Trophoblast cell (in vitro differentiated cells and primary cell): ENCODE measurements at regions not wholly inside any gene's neighbourhood (a gene's known extent, or its start where the extent isn't known, plus 50 kb on each side); places are given as distances from the start of the nearest gene placed in this dataset.

Experiments
- DNase-seq, 2 donors: peaks; one replicate each; pipeline ENCODE4 v3.0.0-alpha.2; 2016
- H2AFZ ChIP-seq: 2 replicates; pipeline ENCODE4 v1.6.1; 2013; ENCODE audit warnings: low read length, moderate library complexity, mild to moderate bottlenecking; ENCODE audit not compliant: insufficient read depth, poor library complexity
- H2AK5ac ChIP-seq: 2 replicates; pipeline ENCODE4 v1.6.1; 2013; ENCODE audit warnings: mild to moderate bottlenecking, low read length
- H2BK120ac ChIP-seq: 2 replicates; pipeline ENCODE4 v1.6.1; 2013; ENCODE audit warnings: low read length, mild to moderate bottlenecking, moderate library complexity; ENCODE audit not compliant: insufficient read depth, poor library complexity
- H2BK12ac ChIP-seq: 2 replicates; pipeline ENCODE4 v1.6.1; 2013; ENCODE audit warnings: mild to moderate bottlenecking, low read length, moderate library complexity
- H2BK5ac ChIP-seq: 2 replicates; pipeline ENCODE4 v1.6.1; 2013; ENCODE audit warnings: low read length, low read depth, moderate library complexity, mild to moderate bottlenecking; ENCODE audit not compliant: poor library complexity
- H3K14ac ChIP-seq: 2 replicates; pipeline ENCODE4 v1.6.1; 2013; ENCODE audit warnings: mild to moderate bottlenecking, low read length
- H3K18ac ChIP-seq: 2 replicates; pipeline ENCODE4 v1.6.1; 2013; ENCODE audit warnings: mild to moderate bottlenecking, low read length
- H3K23ac ChIP-seq: 2 replicates; pipeline ENCODE4 v1.6.1; 2013; ENCODE audit warnings: low read length
- H3K27ac ChIP-seq: 2 replicates; pipeline ENCODE4 v1.5.1; 2013; ENCODE audit warnings: low read depth, mild to moderate bottlenecking, inconsistent platforms, low read length, moderate library complexity
- H3K27me3 ChIP-seq: 2 replicates; pipeline ENCODE4 v1.6.1; 2013; ENCODE audit warnings: inconsistent platforms, mild to moderate bottlenecking, low read length, moderate library complexity; ENCODE audit not compliant: insufficient read depth
- H3K36me3 ChIP-seq, 2 experiments: 1 replicate in 1 of 2; 2 replicates in 1 of 2; pipeline ENCODE4 v1.6.1; 2013; ENCODE audit warnings: low read length in 2 of 2, mild to moderate bottlenecking in 2 of 2, moderate library complexity in 1 of 2; ENCODE audit not compliant: insufficient read depth in 2 of 2, control insufficient read depth in 1 of 2
- H3K4ac ChIP-seq: 2 replicates; pipeline ENCODE4 v1.6.1; 2013; ENCODE audit warnings: low read depth, mild to moderate bottlenecking, low read length, moderate library complexity
- H3K4me1 ChIP-seq, 2 experiments: 1 replicate in 1 of 2; 2 replicates in 1 of 2; pipeline ENCODE4 v1.6.1; 2013; ENCODE audit warnings: low read length in 2 of 2, mild to moderate bottlenecking in 2 of 2, moderate library complexity in 1 of 2; ENCODE audit not compliant: insufficient read depth in 2 of 2, control insufficient read depth in 1 of 2
- H3K4me2 ChIP-seq: 2 replicates; pipeline ENCODE4 v1.6.1; 2013; ENCODE audit warnings: inconsistent platforms, mild to moderate bottlenecking, low read length, moderate library complexity
- H3K4me3 ChIP-seq: 2 replicates; pipeline ENCODE4 v1.5.1; 2013; ENCODE audit warnings: mild to moderate bottlenecking, low read depth, low read length, inconsistent platforms
- H3K79me1 ChIP-seq: one replicate; pipeline ENCODE4 v1.6.1; 2013; ENCODE audit warnings: low read length
- H3K79me2 ChIP-seq: 2 replicates; pipeline ENCODE4 v1.6.1; 2013; ENCODE audit warnings: low read length, mild to moderate bottlenecking; ENCODE audit not compliant: control insufficient read depth, insufficient read depth, poor library complexity
- H3K9ac ChIP-seq: 2 replicates; pipeline ENCODE4 v1.6.1; 2013; ENCODE audit warnings: mild to moderate bottlenecking, low read length
- H3K9me3 ChIP-seq: 2 replicates; pipeline ENCODE4 v1.6.1; 2013; ENCODE audit warnings: low read depth, mild to moderate bottlenecking, control low read depth, inconsistent platforms, low read length; ENCODE audit not compliant: insufficient read depth
- H4K12ac ChIP-seq: 2 replicates; pipeline ENCODE4 v1.6.1; 2013; ENCODE audit warnings: low read depth, mild to moderate bottlenecking, low read length, moderate library complexity
- H4K8ac ChIP-seq: 2 replicates; pipeline ENCODE4 v1.6.1; 2013; ENCODE audit warnings: low read depth, mild to moderate bottlenecking, low read length, moderate library complexity
- H4K91ac ChIP-seq: one replicate; pipeline ENCODE4 v1.6.1; 2013; ENCODE audit warnings: low read depth, mild to moderate bottlenecking, low read length, moderate library complexity
- WGBS: extraction: QIAGEN DNeasy Blood & Tissue Kit; methylation state at CpG from one replicate; pipeline ENCODE4 v1.1.7; 2013; ENCODE audit warnings: missing lambda C conversion rate; ENCODE audit not compliant: insufficient read length, insufficient coverage; ENCODE audit errors: extremely low coverage; 5-methylcytosine and 5-hydroxymethylcytosine counted together

DNA sequence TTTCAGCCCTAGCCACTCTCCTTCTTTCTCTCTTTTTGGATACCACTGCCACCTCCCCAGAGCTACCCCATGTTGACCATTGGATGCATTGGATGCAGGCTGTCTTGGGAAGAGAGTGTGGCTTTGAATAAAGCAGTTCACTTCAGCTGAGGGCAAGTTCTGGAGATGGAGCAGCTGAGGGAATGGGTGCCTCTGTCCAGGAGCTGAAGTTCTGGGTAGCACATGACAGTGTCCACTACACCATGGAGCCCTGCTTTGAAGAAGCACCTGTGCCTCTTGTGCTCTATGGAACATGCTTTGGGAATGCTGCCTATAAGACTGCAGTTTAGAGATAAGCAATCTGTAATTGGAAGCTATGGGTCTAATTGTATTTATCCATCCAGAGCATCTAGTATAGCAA lies 1028.7 kb downstream of the TYW1 start:
- Histone ChIP-seq H3K79me1 (no peaks in the 10 kb centered on the region), H2BK120ac (no peak overlapping the region), H3K4ac (no peak overlapping the region), H2BK5ac (no peak overlapping the region), H4K8ac (no peak overlapping the region), H3K27ac (no peak overlapping the region), H2AFZ (no peak overlapping the region), H3K36me3 (no peaks in the 10 kb centered on the region), H3K18ac (no peak overlapping the region), H3K23ac (no peak overlapping the region), H3K79me2 (no peaks in the 10 kb centered on the region), H4K12ac (no peak overlapping the region), H3K27me3 (no peaks in the 10 kb centered on the region), H3K4me2 (no peak overlapping the region), H4K91ac (no peak overlapping the region), H3K14ac (no peak overlapping the region), H3K9me3 (peaks cover 2% of the 10 kb centered on the region), H3K4me3 (no peak overlapping the region), H2BK12ac (no peak overlapping the region), H2AK5ac (no peak overlapping the region), H3K4me1 (no peaks in the 10 kb centered on the region), H3K9ac (no peak overlapping the region)
- no peak for DNase-seq

DNA sequence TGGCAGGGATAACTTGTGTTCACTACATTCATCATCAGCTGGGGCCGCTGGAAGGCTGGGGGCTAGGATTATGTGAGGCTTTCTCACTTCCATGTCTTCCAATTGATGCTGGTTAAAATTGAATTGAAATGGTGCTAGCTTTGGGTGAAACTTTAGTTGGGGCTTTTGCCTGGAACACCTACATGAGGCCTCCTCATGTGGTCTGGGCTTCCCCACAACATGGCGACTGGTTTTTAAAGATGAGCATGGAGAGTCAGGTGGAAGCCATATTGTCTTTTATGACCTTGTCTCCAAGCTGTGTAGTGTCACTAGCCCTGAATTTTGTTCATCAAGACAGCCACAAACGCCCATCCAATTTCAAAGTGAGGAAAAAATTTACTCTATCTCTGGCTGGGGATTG lies 1033.9 kb downstream of the TYW1 start:
- Histone ChIP-seq H3K18ac (no peak overlapping the region), H4K12ac (no peak overlapping the region), H3K27ac (no peak overlapping the region), H3K4me3 (no peak overlapping the region), H2AK5ac (no peak overlapping the region), H3K36me3 (no peaks in the 10 kb centered on the region), H3K4me1 (no peaks in the 10 kb centered on the region), H3K23ac (no peak overlapping the region), H4K91ac (no peak overlapping the region), H3K4me2 (no peak overlapping the region), H3K9ac (no peak overlapping the region), H3K27me3 (no peaks in the 10 kb centered on the region), H3K4ac (no peak overlapping the region), H3K9me3 (no peaks in the 10 kb centered on the region), H2BK5ac (no peak overlapping the region), H2BK120ac (no peak overlapping the region), H3K79me1 (no peaks in the 10 kb centered on the region), H3K79me2 (no peaks in the 10 kb centered on the region), H3K14ac (no peak overlapping the region), H2AFZ (no peak overlapping the region), H4K8ac (no peak overlapping the region), H2BK12ac (no peak overlapping the region)
- DNase-seq: no peak
- no CpG with 5 or more reads among the region's 3 CpGs for WGBS

DNA sequence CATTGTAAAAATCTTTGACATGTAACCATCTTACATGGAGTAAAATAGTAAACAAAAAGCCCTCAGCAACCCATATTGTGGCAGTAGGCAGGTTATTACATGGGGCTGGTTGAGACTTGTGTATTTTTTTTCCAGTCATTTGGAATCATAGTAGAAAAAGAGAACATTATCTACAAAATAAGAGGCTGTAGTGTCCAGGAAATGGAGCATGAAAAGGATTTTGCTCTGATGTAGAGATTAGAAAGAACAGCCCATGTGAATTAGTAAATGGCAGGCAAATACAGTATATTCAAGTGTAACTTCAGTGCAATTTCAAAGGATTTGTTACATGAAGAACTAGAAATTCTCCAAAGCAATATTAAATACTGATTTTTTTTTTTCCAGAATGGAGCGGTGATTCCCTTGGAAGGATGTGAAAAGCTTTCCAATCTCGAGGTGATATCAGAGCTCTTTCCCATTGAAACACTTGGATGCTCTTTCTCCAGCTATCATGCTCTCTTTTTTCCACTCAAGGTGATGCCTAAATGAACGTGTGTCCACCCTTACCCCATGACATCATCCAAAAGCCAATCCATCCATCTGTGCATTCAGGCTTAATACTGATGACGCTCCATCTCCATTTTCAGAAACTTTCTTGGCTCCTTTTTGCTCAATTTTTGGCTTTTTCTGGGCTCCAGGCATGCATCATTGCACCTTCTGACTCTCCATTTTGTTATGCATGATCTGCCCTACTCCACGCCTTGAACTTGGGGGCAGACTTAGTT lies 1034.7 kb downstream of the TYW1 start:
- H2AFZ ChIP-seq: no peak overlapping the region
- no peak overlapping the region for H4K8ac ChIP-seq
- H3K4me3 ChIP-seq: no peak overlapping the region
- H2BK5ac ChIP-seq: no peak overlapping the region
- H4K91ac ChIP-seq: no peak overlapping the region
- no peak for DNase-seq
- no peak overlapping the region for H2AK5ac ChIP-seq
- H3K9me3 ChIP-seq: no peaks in the 10 kb centered on the region
- H3K23ac ChIP-seq: no peak overlapping the region
- H3K79me1 ChIP-seq: no peaks in the 10 kb centered on the region
- no peak overlapping the region for H3K18ac ChIP-seq
- H2BK120ac ChIP-seq: no peak overlapping the region
- H3K4me2 ChIP-seq: no peak overlapping the region
- no peak overlapping the region for H2BK12ac ChIP-seq
- no peak overlapping the region for H3K27ac ChIP-seq
- H3K4me1 ChIP-seq: no peaks in the 10 kb centered on the region
- no peak overlapping the region for H4K12ac ChIP-seq
- WGBS: no CpG with 5 or more reads among the region's 5 CpGs
- no peak overlapping the region for H3K4ac ChIP-seq
- no peaks in the 10 kb centered on the region for H3K79me2 ChIP-seq
- H3K14ac ChIP-seq: no peak overlapping the region
- H3K36me3 ChIP-seq: no peaks in the 10 kb centered on the region
- no peaks in the 10 kb centered on the region for H3K27me3 ChIP-seq
- H3K9ac ChIP-seq: no peak overlapping the region

DNA sequence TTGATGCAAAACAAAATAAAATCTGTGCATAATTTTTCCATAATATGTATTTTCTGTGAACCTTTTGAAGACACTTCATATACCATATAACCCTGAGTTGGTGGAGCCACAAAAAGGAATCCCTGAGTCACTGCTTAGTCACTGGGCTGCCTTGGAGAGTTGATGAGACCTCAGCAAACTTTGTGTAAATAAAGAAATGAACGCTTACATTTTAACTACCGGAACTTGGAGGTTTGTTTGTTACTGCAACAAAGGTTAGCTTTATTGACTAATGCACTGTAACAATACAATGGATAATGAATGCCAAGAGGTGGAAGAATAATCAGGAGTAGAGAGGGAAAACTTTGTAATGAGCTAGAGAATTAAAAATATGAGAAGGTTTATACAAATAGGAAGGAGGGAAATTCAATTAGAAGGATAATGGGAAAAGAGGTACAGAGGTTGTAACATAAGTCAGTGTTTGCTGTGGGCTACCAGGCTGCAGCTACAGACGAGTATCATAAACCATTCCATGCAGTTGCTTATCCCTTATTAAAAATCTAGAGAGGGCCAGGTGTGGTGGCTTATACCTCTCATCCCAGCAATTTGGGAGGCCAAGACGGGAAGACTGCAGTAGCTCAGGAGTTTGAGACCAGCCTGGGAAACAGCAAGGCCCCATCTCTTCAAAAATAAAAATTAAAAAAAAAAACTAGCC lies 1042.1 kb downstream of the TYW1 start:
- Histone ChIP-seq H3K9me3 (peaks cover 1% of the 10 kb centered on the region), H4K91ac (no peak overlapping the region), H2BK120ac (no peak overlapping the region), H3K4me3 (no peak overlapping the region), H3K23ac (no peak overlapping the region), H3K79me2 (no peaks in the 10 kb centered on the region), H2BK12ac (no peak overlapping the region), H3K4me1 (no peaks in the 10 kb centered on the region), H4K12ac (no peak overlapping the region), H3K27me3 (no peaks in the 10 kb centered on the region), H4K8ac (no peak overlapping the region), H3K4ac (no peak overlapping the region), H3K27ac (no peak overlapping the region), H3K4me2 (no peak overlapping the region), H3K36me3 (no peaks in the 10 kb centered on the region), H2AFZ (no peak overlapping the region), H2AK5ac (no peak overlapping the region), H3K9ac (no peak overlapping the region), H3K18ac (no peak overlapping the region), H2BK5ac (no peak overlapping the region), H3K14ac (no peak overlapping the region), H3K79me1 (no peaks in the 10 kb centered on the region)
- no CpG with 5 or more reads among the region's 4 CpGs for WGBS
- no peak for DNase-seq
